ENCODE measurements at regions not wholly inside any gene's neighbourhood (a gene's known extent, or its start where the extent isn't known, plus 50 kb on each side); places are given as distances from the start of the nearest gene placed in this dataset.
"Not testable (repeated sequence)": the region's sequence is repeated elsewhere in the genome, so short reads cannot be mapped to it uniquely, and the experiment has no call there.

- TF ChIP-seq CTCF (conservative IDR thresholded peaks at IDR 0.05; ENCODE audit: low read depth, low read length); EZH2 (IDR thresholded peaks at IDR 0.05; ENCODE audit: low read length, unreplicated experiment): not testable (repeated sequence)
Measured at GRCh38 chr4:37549866-37550265, 136.3 kb downstream of the RELL1 start.
